Neural cell (in vitro differentiated cells): ENCODE measurements at regions not wholly inside any gene's neighbourhood (a gene's known extent, or its start where the extent isn't known, plus 50 kb on each side); places are given as distances from the start of the nearest gene placed in this dataset.

Experiments
- H2AFZ ChIP-seq: fragments of 200-600, 300-800 bp; sonication (generic), shearing (Covaris generic); 2 replicates; pipeline ENCODE4 v1.6.0; 2014; ENCODE audit warnings: low read depth, mild to moderate bottlenecking, antibody characterized with exemption, low read length, moderate library complexity
- H3F3A ChIP-seq: fragments of 200-600 bp; shearing (Covaris generic); 2 replicates; pipeline ENCODE4 v1.6.1; 2016; ENCODE audit warnings: mild to moderate bottlenecking, moderate library complexity, mixed read lengths, antibody characterized with exemption, low read length; ENCODE audit not compliant: insufficient read depth, poor library complexity, severe bottlenecking
- H3K27ac ChIP-seq: fragments of 200-600, 300-800 bp; sonication (generic), shearing (Covaris generic); 2 replicates; pipeline ENCODE4 v1.5.1; 2014; ENCODE audit warnings: mild to moderate bottlenecking, low read length, moderate library complexity
- H3K27me3 ChIP-seq: fragments of 300-800, 200-600 bp; sonication (generic), shearing (Covaris generic); 2 replicates; pipeline ENCODE4 v1.6.0; 2014; ENCODE audit warnings: mild to moderate bottlenecking, low read depth, low read length, moderate library complexity; ENCODE audit not compliant: insufficient read depth
- H3K36me3 ChIP-seq: fragments of 300-800, 200-600 bp; sonication (generic), shearing (Covaris generic); 2 replicates; pipeline ENCODE4 v1.5.1; 2014; ENCODE audit warnings: mild to moderate bottlenecking, antibody characterized with exemption, low read length, moderate library complexity; ENCODE audit not compliant: insufficient read depth
- H3K4me2 ChIP-seq: fragments of 300-800, 200-600 bp; sonication (generic), shearing (Covaris generic); 2 replicates; pipeline ENCODE4 v1.6.0; 2014; ENCODE audit warnings: mild to moderate bottlenecking, low read length
- H3K4me3 ChIP-seq: fragments of 300-800, 200-600 bp; sonication (generic), shearing (Covaris generic); 2 replicates; pipeline ENCODE4 v1.5.1; 2014; ENCODE audit warnings: mild to moderate bottlenecking, low read length, moderate library complexity
- H3K79me2 ChIP-seq: fragments of 200-600 bp; shearing (Covaris generic); replicated peaks from 2 replicates; pipeline ENCODE4 v1.6.0; 2014; ENCODE audit warnings: mild to moderate bottlenecking, low read length, moderate library complexity; ENCODE audit not compliant: insufficient read depth
- H3K9ac ChIP-seq: fragments of 300-800, 200-600 bp; sonication (generic), shearing (Covaris generic); 2 replicates; pipeline ENCODE4 v1.6.1; 2016; ENCODE audit warnings: mild to moderate bottlenecking, low read length, mixed read lengths
- H3K9me2 ChIP-seq: fragments of 200-600 bp; shearing (Covaris generic); 2 replicates; pipeline ENCODE4 v1.6.1; 2016; ENCODE audit warnings: mild to moderate bottlenecking, low read length, mixed read lengths; ENCODE audit not compliant: insufficient read depth
- H3K9me3 ChIP-seq: fragments of 200-600, 300-800 bp; sonication (generic), shearing (Covaris generic); 2 replicates; pipeline ENCODE4 v1.6.1; 2016; ENCODE audit warnings: mild to moderate bottlenecking, mixed run types, low read length, moderate library complexity, mixed read lengths
- H4K20me1 ChIP-seq: fragments of 200-600 bp; shearing (Covaris generic); 2 replicates; pipeline ENCODE4 v1.6.1; 2016; ENCODE audit warnings: mild to moderate bottlenecking, mixed run types; ENCODE audit not compliant: insufficient read depth
- CTCF ChIP-seq: fragments of 450-650 bp; IDR thresholded peaks from 2 replicates; pipeline ENCODE4 v1.5.1; 2014; ENCODE audit warnings: antibody characterized with exemption, mild to moderate bottlenecking, moderate library complexity; ENCODE audit not compliant: poor library complexity, severe bottlenecking
- EP300 ChIP-seq: fragments of 450-650 bp; conservative IDR thresholded peaks from 2 replicates; pipeline ENCODE4 v1.6.1; 2014; ENCODE audit warnings: antibody characterized with exemption, mild to moderate bottlenecking, moderate library complexity; ENCODE audit not compliant: poor library complexity, severe bottlenecking
- EZH2 ChIP-seq: fragments of 200-600, 300-800 bp; shearing (Covaris generic), sonication (generic); IDR thresholded peaks from 2 replicates; pipeline ENCODE4 v1.6.1; 2014; ENCODE audit warnings: antibody characterized with exemption, low read length, borderline replicate concordance, mild to moderate bottlenecking; ENCODE audit not compliant: insufficient read depth, poor library complexity, severe bottlenecking
- MXI1 ChIP-seq: fragments of 450-650 bp; conservative IDR thresholded peaks from 2 replicates; pipeline ENCODE4 v1.6.1; 2014; ENCODE audit warnings: antibody characterized with exemption, mild to moderate bottlenecking; ENCODE audit not compliant: poor library complexity, severe bottlenecking
- POLR2AphosphoS5 ChIP-seq: IDR thresholded peaks from 2 replicates; pipeline ENCODE4 v1.6.1; 2012
- RAD21 ChIP-seq: fragments of 450-650 bp; conservative IDR thresholded peaks from 2 replicates; pipeline ENCODE4 v1.6.1; 2014; ENCODE audit warnings: antibody characterized with exemption, mild to moderate bottlenecking, moderate library complexity
- REST ChIP-seq: IDR thresholded peaks from 2 replicates; pipeline ENCODE4 v1.6.1; 2012; ENCODE audit warnings: borderline replicate concordance
- SMC3 ChIP-seq: fragments of 450-650 bp; conservative IDR thresholded peaks from 2 replicates; pipeline ENCODE4 v1.6.1; 2014; ENCODE audit warnings: antibody characterized with exemption, mild to moderate bottlenecking, moderate library complexity; ENCODE audit not compliant: poor library complexity
- TAF1 ChIP-seq: IDR thresholded peaks from 2 replicates; pipeline ENCODE4 v1.6.1; 2012; ENCODE audit warnings: low read depth

GRCh38 chr13:53749306-53749705, 720.7 kb downstream of the OLFM4 start:
- Histone ChIP-seq H3K9me3 (no peaks in the 10 kb centered on the region), H3K4me3 (no peak overlapping the region), H3K27ac (no peak overlapping the region), H2AFZ (no peak overlapping the region), H3K4me2 (no peak overlapping the region), H3K27me3 (no peaks in the 10 kb centered on the region), H3K9me2 (no peaks in the 10 kb centered on the region), H4K20me1 (no peaks in the 10 kb centered on the region), H3F3A (no peaks in the 10 kb centered on the region), H3K9ac (no peak overlapping the region), H3K79me2 (no peaks in the 10 kb centered on the region), H3K36me3 (no peaks in the 10 kb centered on the region)
- TF ChIP-seq RAD21: no peak
- TF ChIP-seq MXI1: no peak
- TF ChIP-seq CTCF: no peak
- TF ChIP-seq EZH2: no peak
- no peak for TF ChIP-seq SMC3
- no peak for TF ChIP-seq TAF1
- TF ChIP-seq EP300: no peak
- no peak for TF ChIP-seq POLR2AphosphoS5
- TF ChIP-seq REST: no peak

GRCh38 chr13:53759016-53759415, 730.4 kb downstream of the OLFM4 start:
- TF ChIP-seq REST (no peak), EZH2 (no peak), POLR2AphosphoS5 (no peak), MXI1 (no peak), EP300 (no peak), RAD21 (no peak), SMC3 (no peak), CTCF (no peak)
- Histone ChIP-seq H3K9me3 (no peaks in the 10 kb centered on the region), H3K79me2 (no peaks in the 10 kb centered on the region), H3K9ac (no peak overlapping the region), H2AFZ (no peak overlapping the region), H3K27ac (no peak overlapping the region), H3K4me2 (no peak overlapping the region), H3K27me3 (no peaks in the 10 kb centered on the region), H4K20me1 (no peaks in the 10 kb centered on the region), H3F3A (no peaks in the 10 kb centered on the region), H3K36me3 (no peaks in the 10 kb centered on the region), H3K4me3 (no peak overlapping the region), H3K9me2 (no peaks in the 10 kb centered on the region)
